GM19463 (cell line): ENCODE measurements at regions not wholly inside any gene's neighbourhood (a gene's known extent, or its start where the extent isn't known, plus 50 kb on each side); places are given as distances from the start of the nearest gene placed in this dataset.

Experiments used
- ATAC-seq: cut with Tn5 transposase; IDR thresholded peaks from one replicate; pipeline ENCODE4 v1.9.1; 2021; ENCODE audit warnings: mild to moderate bottlenecking, moderate library complexity; ENCODE audit not compliant: unreplicated experiment

DNA sequence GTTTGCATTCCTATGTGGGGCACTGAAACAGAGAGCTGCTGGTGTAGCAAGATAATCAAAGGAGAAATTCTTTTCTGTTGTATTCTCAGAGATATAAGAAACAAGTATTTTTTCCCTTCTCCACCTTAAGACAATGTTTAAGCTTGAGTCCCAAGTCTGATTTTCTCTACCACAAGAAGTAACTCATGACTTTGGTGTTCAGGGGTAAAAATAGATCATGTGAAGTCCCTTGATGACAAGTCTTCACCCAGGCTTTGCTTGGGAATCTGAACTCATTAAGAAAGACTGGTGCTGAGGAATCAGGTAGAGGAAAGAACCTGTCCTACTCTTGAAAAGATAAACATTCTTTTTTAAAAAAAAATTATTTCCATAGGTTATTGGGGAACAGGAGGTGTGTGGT is 205.6 kb downstream of the ALDH8A1 start:
- ATAC-seq = no peak

DNA sequence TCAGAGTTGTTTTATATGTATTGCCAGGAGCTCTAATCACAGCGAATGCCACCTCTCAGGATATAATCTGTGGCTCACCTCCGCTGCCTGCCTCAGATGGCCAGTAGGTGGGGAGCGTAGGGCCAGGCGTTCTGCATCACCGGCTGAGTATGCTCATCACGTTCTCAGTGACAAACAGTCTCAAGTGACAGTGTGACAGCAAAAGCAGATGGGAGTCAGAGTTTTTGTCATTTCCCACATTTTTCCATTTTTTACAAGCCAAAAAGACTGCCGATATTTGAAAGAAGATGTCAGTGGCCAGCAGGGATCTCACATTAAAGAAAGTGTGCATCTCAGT is 208.7 kb downstream of the ALDH8A1 start:
- ATAC-seq = no peak

DNA sequence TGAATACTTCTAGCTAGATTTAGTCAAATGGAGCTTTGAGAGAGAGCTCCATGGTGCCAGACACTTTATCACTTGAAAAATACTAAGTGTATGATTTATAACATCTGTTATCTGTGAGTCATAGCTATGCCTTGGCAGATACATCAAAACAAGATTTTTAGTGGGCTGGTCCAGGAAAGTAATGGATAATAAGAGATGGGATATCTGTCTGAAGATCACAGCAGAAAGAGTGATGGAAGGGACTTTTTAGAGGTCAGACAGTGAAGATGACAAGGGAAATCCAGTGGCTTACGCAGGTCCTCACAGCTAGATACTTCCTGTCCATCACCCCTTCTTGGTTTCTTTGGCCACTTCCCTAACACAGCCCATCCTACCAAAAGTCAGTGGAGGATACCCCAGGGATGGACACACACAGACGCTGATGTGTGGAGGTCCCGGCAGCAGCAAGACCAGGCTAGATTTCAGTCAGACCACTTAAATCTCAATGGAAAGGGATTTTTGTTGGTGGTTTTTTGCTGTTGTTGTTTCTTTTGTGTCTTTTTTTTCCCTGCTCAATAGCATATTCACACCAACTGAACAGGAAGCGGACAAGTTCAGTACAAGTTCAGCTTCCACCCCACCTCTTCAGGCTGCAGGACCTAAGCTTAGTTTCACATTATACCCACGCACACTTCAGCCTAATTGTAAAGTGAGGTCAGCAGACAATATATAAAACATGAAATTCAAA is 209.3 kb downstream of the ALDH8A1 start:
- no peak for ATAC-seq

DNA sequence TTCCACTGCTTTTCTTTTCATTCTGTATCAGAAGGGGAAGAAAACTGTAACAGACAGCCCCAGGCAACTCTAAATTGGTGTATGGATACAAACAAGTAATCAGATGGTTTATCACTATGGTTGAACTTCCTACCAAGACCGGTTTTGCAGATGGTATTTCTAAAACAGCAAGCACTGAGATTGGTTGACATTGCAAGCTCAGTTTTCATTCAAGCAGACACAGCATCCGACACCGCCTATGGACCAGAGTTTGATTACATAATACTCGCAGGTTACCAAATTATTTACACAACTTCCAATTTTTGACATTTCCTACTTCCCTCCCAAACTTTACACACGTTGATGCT is 209.9 kb downstream of the ALDH8A1 start:
- ATAC-seq = no peak

DNA sequence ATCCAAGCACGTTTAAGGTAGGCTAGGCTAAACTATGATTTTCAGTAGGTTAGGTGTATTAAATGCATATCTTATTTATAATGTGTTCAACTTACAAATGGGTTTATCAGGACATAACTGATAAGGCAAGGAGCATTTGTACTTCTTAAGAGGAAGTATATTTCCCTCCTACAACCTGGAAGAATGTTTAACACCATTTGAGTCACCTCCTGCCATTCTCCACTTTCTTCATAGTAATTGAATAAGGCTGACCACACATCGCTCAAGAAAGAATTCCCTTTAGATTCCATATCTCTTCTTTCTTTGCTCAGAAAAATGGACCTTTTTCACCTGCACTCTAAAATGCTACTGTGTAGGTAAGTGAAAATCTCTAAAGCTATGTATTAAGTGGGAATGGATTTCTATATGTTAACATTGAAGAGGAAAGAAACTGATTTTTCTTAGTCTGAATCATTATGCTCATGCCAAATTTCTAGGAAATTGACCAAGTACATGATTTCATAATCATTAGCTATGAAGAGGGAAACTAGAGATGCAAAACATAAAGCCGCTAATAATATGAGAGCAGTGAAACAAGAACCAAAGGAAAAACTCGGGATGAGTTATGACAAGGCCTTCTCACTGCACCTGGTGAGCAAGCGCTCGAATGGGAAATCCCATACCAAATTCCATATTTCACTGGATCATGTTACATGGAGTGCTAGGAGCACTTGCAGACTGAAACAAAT is 210.4 kb downstream of the ALDH8A1 start:
- ATAC-seq = no peak

DNA sequence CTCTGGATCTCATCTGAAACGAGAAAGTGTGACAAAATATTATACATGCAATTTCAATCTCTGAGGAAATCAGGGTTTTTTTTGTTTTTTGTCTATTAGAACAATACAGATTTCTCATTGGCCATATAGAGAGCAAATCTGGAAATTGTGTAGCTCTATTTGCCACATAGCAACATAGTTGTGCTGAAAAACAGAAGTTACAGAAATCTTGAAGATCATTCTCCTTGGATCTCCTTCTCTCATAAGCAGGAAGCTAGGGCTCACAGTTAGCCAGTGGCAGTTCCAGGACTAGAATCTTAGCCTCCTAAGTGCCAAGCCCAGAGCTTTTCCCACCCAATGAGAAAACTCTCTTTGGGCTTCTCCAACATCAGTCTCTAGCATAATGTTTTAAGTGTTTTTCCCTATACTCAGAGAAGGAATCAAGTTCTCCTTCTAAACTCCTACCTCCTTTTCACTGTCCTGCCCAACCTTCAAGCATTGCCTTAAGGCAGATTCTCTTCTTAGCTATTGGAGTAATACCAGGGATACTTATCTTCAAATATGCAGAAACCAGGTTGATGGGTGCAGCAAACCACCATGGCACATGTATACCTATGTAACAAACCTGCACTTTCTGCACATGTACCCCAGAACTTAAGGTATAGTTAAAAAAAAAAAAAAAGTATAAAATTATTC is 211.6 kb downstream of the ALDH8A1 start:
- no peak for ATAC-seq

DNA sequence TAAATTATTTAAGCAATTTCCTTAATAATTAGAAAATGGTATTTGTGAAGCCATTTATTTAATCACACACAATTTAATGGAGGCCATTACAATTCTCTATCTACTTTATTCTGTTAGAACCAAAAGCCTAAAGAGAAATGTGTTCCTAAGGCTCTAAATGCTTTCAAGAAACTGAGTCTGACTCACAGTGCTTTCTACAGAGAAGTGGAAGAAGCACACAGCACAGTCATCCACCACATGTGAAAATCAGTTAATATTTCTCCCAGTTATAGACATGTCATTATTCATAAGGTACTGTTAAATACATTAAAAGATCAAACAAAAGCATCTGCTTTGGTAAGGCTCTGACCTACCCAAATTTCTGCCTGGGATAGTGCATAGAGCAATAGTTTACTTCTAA is 214.4 kb downstream of the ALDH8A1 start:
- no peak for ATAC-seq

DNA sequence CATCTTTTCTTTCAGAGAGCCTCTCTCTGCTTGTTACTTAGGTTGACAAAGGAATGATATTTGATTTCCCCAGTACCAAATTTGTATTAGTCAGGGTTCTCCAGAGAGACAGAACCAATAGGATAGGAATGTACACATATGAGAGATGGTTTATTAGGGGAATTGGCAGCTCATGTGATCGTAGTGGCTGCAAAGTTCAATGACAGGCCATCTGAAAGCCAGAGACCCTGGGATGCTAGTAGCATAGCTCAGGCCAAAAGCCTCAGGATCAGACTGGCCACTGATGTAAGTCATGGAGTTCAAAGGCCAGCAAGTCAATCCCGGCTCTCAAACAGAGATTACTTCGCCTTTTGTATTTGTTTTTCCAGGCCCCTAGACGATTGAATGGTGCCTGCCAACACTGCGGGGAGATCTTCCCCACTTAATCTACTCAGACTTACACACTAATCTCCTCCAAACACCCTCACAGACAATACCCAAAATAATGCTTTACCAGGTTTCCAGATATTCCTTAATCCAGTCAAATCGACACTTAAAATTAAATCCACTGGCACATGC is 215.5 kb downstream of the ALDH8A1 start:
- ATAC-seq = no peak

DNA sequence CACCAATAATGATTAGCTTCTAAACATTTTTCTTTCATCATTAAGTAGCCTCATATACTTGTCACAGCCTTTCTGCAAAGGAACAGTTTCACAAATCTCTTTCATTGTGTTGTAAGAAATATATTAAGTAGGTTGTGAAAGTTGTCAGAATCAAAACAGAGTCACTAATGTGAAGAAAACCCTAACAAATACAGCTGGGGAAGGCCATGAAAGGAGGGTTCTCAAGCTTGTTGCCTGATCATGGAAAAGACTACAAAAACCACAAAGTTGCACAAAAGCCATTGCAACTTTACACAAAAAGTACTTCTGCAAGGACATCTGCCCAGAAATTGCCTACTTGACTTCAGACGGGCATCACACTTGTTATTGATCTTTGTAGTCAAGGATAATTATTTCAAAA is 216.1 kb downstream of the ALDH8A1 start:
- ATAC-seq = no peak

DNA sequence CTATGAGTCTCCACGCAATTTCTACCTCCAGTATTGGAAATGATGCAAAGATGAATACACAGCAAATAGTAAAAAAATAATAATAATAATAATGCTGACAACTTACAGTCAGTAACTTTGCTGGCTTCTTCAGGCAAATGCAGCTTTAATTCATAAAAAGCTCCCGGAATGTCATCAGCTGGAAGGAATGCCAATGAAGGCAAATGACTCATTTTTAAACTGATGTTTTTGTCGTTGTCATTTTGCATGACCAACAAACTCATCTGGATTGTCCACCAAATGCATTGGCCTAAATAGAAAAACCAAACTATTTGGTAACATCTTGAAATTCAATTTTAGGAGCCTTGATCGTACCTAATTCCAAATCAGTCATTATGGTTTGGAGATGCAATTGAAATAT is 217.1 kb downstream of the ALDH8A1 start:
- no peak for ATAC-seq

DNA sequence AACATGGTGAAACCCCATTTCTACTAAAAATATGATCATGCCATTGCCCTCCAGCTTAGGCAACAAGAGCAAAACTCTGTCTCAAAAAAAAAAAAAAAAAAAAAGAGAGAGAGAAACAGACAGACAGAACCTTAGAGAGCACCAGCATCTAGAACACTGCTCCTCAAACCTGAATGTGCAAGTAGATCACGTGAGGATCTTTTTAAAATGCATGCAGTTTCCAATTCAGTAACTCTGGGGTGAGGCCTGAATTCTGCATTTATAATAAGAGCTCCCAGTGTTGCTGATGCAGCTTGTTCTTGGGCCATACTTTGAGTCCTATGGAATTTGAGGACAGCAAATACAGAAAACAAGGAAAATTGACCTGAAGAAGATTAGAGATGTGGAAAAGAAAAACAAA is 218.3 kb downstream of the ALDH8A1 start:
- no peak for ATAC-seq

DNA sequence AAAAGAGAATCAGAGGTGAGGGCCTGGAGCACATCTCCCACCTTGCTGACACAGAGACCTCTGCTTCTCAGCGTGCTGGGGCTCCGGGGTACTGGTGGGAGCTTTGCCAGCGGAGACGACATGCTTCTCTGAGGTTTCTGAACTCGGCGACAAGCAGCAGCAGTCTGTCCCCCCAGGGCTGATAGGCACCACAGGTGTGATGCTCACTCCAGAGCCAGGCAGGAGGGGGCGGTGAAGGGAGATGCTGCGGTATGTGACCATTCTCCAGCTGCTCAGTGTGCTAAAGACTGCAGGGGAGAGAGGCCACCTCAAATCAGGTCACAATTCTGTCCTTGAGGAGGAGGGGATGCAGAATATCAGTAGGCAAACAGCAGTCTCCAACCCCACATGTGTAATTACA is 219.9 kb downstream of the ALDH8A1 start:
- ATAC-seq = no peak

DNA sequence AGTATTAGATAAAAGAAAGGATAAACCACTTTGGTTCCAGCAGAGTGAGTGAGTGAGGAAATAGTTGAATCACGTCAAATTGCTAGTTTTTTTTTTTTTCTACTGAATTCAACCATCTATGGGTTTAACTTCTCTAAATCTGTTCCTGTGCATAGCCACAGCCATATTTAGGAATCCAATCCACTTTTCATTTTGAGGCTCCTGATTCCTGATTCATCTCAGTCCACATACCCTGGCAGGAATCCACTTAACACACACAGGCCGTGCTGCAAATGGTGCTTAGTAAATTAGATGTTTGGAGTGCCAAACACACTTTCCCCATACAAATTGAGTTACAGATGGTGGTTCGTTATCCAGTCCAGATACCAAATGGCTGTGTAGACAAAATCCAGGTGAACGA is 220.3 kb downstream of the ALDH8A1 start:
- ATAC-seq = no peak

DNA sequence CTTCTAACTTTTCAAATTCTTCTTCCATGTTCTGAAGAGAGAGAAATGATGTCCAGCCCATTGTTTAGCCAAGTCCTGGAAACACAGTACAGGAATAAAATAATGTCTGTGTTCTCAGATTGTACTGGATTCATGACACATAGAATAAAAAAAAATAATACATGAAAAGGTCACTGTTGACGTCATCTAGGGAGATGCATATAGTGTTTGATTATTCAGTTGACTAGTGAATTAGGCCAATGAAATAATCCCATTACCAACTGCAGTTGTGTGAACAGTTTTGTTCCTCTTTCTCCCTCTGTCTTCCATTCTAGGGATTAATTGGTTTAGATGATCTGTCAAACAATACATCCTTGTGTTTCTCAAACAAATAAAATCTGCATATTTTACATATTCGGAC is 222.8 kb downstream of the ALDH8A1 start:
- no peak for ATAC-seq

DNA sequence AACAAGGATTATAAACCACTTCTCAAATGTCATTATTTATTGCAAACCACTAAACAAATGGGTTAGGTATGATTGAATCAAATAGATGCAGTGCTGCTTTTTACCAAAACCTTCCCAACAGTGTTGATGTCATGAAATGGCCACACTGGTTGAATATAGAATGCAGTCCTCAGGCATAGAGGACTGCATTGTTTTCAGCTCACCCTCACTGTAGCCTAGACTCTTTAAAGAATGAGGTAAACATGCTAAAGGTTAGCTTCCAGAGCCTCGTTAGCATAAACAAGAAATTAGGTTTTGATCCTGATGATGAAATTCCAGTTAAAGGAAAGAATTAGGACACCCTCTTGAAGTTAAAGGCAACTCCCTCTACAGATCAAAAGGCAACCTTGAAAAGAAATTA is 224.3 kb downstream of the ALDH8A1 start:
- no peak for ATAC-seq

DNA sequence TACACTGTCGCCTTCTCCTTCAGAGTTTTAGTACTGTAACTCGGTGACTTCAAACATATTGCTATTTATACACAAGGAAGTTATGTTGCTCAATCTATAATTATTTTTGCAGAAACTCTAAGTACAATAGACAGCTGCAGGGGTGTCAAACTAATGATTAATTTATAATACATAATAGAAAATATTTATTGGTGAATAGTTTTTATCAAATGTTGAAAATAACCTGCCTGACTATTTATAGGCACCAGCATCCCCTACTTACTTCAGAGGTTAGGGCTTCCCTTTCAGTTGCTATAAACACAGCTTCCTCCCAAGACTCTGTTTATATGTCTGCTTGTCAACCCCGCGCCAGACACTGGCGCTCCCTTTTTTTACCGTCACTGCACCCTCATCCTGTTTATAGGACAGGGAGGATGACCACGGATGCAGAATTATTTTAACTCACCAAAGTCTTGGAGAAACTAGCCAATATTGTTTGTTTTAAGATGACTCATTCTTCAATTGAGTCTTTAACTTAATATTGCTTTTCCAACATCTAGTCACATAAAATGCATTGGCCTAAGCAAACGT is 225.0 kb downstream of the ALDH8A1 start:
- ATAC-seq = no peak

DNA sequence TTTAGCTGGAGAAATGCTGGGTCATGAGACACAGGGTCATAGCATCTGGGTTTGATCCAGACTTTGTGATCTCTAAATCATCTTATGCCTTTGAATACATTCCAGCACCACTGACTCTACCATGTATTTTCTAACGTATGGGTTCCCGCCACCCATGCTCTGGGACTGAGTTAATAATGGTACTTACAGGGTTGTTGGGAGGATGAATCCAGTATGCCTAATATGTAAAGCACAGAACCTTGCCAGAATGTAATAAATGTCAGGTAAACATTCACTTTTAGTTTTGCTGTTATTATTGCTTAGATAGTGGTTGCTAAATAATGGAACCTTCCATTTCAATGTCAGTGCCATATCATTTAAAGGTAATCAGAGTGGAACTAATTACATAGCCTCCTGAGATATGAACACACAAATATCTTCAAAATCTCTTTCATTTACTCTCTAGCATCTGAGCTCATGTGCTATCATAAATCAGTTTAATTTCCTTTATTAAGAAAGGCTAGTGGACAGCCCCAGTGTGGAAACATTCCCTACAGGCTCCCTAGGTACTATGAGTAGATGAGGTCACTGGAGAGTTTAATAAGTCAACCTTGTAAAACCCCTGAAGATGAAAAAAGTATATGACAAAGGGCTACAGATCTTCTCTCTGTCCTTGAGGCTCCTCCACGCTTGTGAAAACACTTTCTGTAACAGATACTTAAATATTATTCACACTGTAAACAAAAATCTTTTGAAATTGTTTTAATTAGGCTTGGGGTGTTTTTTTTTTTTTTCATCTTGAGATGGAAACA is 226.6 kb downstream of the ALDH8A1 start:
- ATAC-seq = no peak

DNA sequence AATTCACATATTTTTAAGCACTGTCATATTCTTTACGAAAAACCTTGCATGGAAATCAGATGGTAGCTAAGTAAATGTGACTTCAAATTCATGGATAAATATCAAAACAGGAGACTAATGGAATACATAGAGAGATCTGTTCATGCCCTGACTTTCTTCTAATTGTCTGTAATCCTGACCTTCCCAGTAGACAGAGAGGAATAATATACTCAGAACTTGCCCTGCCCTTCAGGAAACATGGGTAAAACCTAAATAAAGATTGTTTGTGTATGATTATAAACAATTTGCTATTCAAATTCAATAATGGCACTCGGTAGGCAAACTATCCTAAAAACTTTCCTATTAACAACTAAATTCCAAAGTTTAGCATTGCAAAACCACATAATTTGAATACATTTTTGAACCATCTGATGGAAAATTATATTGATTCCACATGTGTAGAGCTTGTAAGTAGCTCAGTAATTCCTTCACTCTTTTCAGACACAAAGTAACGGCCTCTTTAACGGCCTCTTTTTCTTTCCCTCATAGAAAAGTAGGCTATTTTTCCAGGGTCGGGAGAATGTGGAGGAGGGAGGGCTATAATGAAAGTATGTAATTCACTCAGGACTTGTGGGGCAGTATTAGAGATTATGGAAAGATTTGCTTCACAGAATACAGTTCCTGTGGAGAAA is 227.6 kb downstream of the ALDH8A1 start:
- ATAC-seq = no peak

DNA sequence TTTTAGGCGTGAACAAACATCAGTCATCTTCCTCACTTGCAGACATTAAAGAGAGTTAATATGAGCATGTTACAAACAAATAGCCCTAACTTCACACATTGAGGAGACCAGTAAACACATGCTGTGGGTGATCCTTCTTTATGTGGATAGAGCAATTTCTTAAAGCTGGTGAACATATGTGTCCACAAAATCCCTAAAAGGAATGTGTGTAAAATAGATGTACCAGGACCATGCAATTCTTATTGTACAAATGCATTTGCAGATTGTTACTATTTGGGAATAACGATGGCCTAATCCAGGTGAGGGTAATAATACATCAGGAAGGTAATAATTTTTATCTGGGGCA is 228.9 kb downstream of the ALDH8A1 start:
- no peak for ATAC-seq

DNA sequence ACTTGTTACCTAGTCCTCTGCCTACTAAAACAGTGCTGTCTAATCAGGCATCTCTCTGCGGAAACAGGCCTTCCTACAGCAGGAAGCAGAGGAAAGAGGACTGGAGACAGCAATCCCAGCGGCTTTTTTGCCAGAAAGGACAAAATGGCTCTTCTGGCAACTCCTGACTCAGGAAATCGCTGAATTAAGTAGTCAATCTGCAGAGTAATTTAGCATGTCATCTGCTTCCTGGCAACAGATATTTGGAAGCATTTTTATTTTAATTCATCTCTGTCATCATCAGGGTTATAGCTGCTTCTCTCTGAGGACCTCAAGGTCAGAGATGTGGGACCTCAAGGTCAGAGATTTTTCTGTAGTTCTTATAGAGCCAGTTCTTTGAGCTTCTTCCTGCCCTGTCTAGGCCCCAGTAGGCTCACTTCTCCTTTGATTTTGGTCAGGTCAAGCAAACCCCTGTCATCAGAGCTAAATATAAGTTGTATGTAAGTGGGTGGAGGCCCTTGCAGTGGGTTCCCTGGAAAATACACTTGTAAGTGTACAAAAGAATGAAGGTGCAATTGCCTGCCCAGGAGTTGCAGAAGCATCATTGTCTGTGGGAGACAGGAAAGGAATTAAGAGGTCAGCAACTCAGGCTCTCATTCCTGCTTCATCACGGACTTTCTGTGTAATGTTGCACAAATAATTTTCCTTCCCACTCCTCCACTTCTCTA is 229.4 kb downstream of the ALDH8A1 start:
- no peak for ATAC-seq
